Endothelial cell of umbilical vein (primary cell): ENCODE measurements at regions not wholly inside any gene's neighbourhood (a gene's known extent, or its start where the extent isn't known, plus 50 kb on each side); places are given as distances from the start of the nearest gene placed in this dataset.

Experiments
- BruUV-seq: library from RNA; stranded (reverse); fragments of 400-500 nt; replicated peaks from 2 replicates; lab custom pipeline; 2021; lab: Mats Ljungman, UMichigan
- CTCF ChIA-PET: fragments of 300-600, 350-600 bp; sonication (Branson Sonifier 250); formaldehyde crosslinking; loops from one replicate; lab custom pipeline; 2021; ENCODE audit warnings: antibody characterized with exemption, inconsistent platforms; lab: Charles Lee
- POLR2A ChIA-PET: fragments of 300-600, 350-600 bp; sonication (Branson Sonifier 250); formaldehyde crosslinking; loops from one replicate; lab custom pipeline; 2021; ENCODE audit warnings: antibody characterized with exemption, inconsistent platforms; lab: Charles Lee
- DNase-seq: peaks from one replicate; pipeline ENCODE4 v3.0.0-alpha.2; 2011; ENCODE audit warnings: low read depth, low spot score
- FAIRE-seq: peaks from 2 replicates; lab custom pipeline; 2011; peaks lifted over from hg19 to GRCh38; lab: Jason Lieb, UNC
- H2AFZ ChIP-seq: 2 replicates; pipeline ENCODE4 v1.6.0; 2012; ENCODE audit warnings: low read depth, low read length, control low read depth, inconsistent platforms
- H3K27ac ChIP-seq: 2 replicates; pipeline ENCODE4 v1.5.1; 2011; ENCODE audit warnings: low read depth, mild to moderate bottlenecking, control low read depth, low read length, moderate library complexity; ENCODE audit not compliant: insufficient read depth
- H3K27me3 ChIP-seq, 2 experiments: 2 replicates each; pipeline versions ENCODE4 v1.6.0 to v1.6.1; 2011; ENCODE audit warnings: low read length in 2 of 2, mixed read lengths in 1 of 2; ENCODE audit not compliant: control insufficient read depth in 2 of 2, insufficient read depth in 2 of 2
- H3K36me3 ChIP-seq, 2 experiments: 2 replicates in 1 of 2; 3 replicates in 1 of 2; pipeline ENCODE4 v1.5.1; 2011; ENCODE audit warnings: low read length in 2 of 2, mild to moderate bottlenecking in 1 of 2, moderate library complexity in 1 of 2; ENCODE audit not compliant: control insufficient read depth in 2 of 2, insufficient read depth in 2 of 2; ENCODE audit errors: extremely low read depth in 1 of 2
- H3K4me1 ChIP-seq: 3 replicates; pipeline ENCODE4 v1.5.1; 2011; ENCODE audit warnings: mild to moderate bottlenecking, low read length; ENCODE audit not compliant: control insufficient read depth, insufficient read depth; ENCODE audit errors: extremely low read depth
- H3K4me2 ChIP-seq: 2 replicates; pipeline ENCODE4 v1.6.1; 2011; ENCODE audit warnings: low read length, control low read depth, mixed read lengths; ENCODE audit not compliant: insufficient read depth
- H3K4me3 ChIP-seq, 3 experiments: fragments of 200-600 bp in 1 of 3; sonication (generic), shearing (Covaris generic) in 1 of 3; replicated peaks in 1 of 3; 2 replicates each; pipeline ENCODE4 v1.5.1; 2011 to 2016; ENCODE audit warnings: control low read depth in 3 of 3, low read length in 3 of 3, mild to moderate bottlenecking in 2 of 3, inconsistent platforms in 1 of 3, low read depth in 1 of 3, moderate library complexity in 1 of 3; ENCODE audit not compliant: insufficient read depth in 1 of 3
- H3K79me2 ChIP-seq: 2 replicates; pipeline ENCODE4 v1.6.0; 2012; ENCODE audit warnings: low read length, inconsistent platforms; ENCODE audit not compliant: control insufficient read depth, insufficient read depth
- H3K9ac ChIP-seq: replicated peaks from 2 replicates; pipeline ENCODE3; 2011; ENCODE audit warnings: low read length, control low read depth; ENCODE audit not compliant: insufficient read depth; ENCODE audit errors: extremely low read depth
- H3K9me1 ChIP-seq: replicated peaks from 3 replicates; pipeline ENCODE4 v1.6.0; 2011; ENCODE audit warnings: mild to moderate bottlenecking, low read length; ENCODE audit not compliant: control insufficient read depth, insufficient read depth; ENCODE audit errors: extremely low read depth
- H3K9me3 ChIP-seq: replicated peaks from 2 replicates; pipeline ENCODE4 v1.5.1; 2012; ENCODE audit warnings: low read length, inconsistent platforms; ENCODE audit not compliant: control insufficient read depth, insufficient read depth
- H4K20me1 ChIP-seq: replicated peaks from 2 replicates; pipeline ENCODE3; 2011; ENCODE audit warnings: mild to moderate bottlenecking, low read length; ENCODE audit not compliant: control insufficient read depth, insufficient read depth; ENCODE audit errors: extremely low read depth
- CTCF ChIP-seq, 2 donors: IDR thresholded peaks; 1 replicate in 1 of 2; 2 replicates in 1 of 2; pipeline ENCODE4 v1.5.1; 2011; ENCODE audit warnings: low read length in 2 of 2, mild to moderate bottlenecking in 2 of 2, moderate library complexity in 2 of 2, control low read depth in 1 of 2, inconsistent platforms in 1 of 2, low read depth in 1 of 2; ENCODE audit not compliant: insufficient read depth in 1 of 2; ENCODE audit errors: extremely low read depth in 1 of 2
- FOS ChIP-seq: IDR thresholded peaks from 2 replicates; pipeline ENCODE4 v1.6.1; 2011; ENCODE audit warnings: mild to moderate bottlenecking, low read length, moderate library complexity, borderline replicate concordance; ENCODE audit not compliant: insufficient read depth
- GATA2 ChIP-seq: IDR thresholded peaks from 2 replicates; pipeline ENCODE4 v1.7.0; 2011; ENCODE audit warnings: low read depth, mild to moderate bottlenecking, moderate library complexity, mixed read lengths, low read length; ENCODE audit not compliant: insufficient read length, insufficient read depth
- MAX ChIP-seq: IDR thresholded peaks from 2 replicates; pipeline ENCODE4 v1.6.1; 2011; ENCODE audit not compliant: insufficient read depth, insufficient read length
- POLR2A ChIP-seq: IDR thresholded peaks from 2 replicates; pipeline ENCODE4 v1.6.1; 2012; ENCODE audit warnings: low read depth, mild to moderate bottlenecking, control low read depth, low read length
- POLR2AphosphoS5 ChIP-seq: IDR thresholded peaks from 2 replicates; pipeline ENCODE4 v1.6.1; 2012; ENCODE audit warnings: low read depth, mild to moderate bottlenecking, control low read depth, low read length, moderate library complexity; ENCODE audit not compliant: insufficient read depth
- dilution Hi-C: fragments of 300-500 bp; cut with MboI; formaldehyde crosslinking; loops from one replicate; pipeline ENCODE4 v1.15.0; 2019; ENCODE audit warnings: low sequenced_read_pairs; ENCODE audit not compliant: extremely low pct_ligation_motif_present
- intact Hi-C: fragments of 100-400 bp; cut with micrococcal nuclease; formaldehyde crosslinking; loops from one replicate; pipeline ENCODE4 v1.10.0; 2022

GRCh38 chr10:44660271-44660670 is 250.9 kb upstream of the TMEM72 start:
- no TSS peak for BruUV-seq

More at GRCh38 chr10:44660271-44660670, 250.9 kb upstream of the TMEM72 start:
- FAIRE-seq (no peak), DNase-seq (no peak)
- H3K4me2 ChIP-seq = no peak overlapping the region
- no peak overlapping the region for H3K27ac ChIP-seq
- ChIA-PET CTCF (no interaction called here), POLR2A (no interaction called here)
- H3K9ac ChIP-seq = no peak overlapping the region
- no peaks in the 10 kb centered on the region for H4K20me1 ChIP-seq
- no peaks in the 10 kb centered on the region for H3K4me1 ChIP-seq
- H3K27me3 ChIP-seq = no peaks in the 10 kb centered on the region
- TF ChIP-seq POLR2AphosphoS5 (no peak), MAX (no peak), GATA2 (no peak), POLR2A (no peak), CTCF (IDR thresholded peaks at IDR 0.05; ENCODE audit: extremely low read depth in 1 of 2, insufficient read depth in 1 of 2, low read depth in 1 of 2, low read length in 2 of 2) (no peak), FOS (no peak)
- H3K4me3 ChIP-seq = no peak overlapping the region
- H3K36me3 ChIP-seq = no peaks in the 10 kb centered on the region
- dilution Hi-C loops = no loop called here
- intact Hi-C loops = no loop called here
- H2AFZ ChIP-seq = no peak overlapping the region
- H3K9me1 ChIP-seq = no peaks in the 10 kb centered on the region
- no peaks in the 10 kb centered on the region for H3K9me3 ChIP-seq
- H3K79me2 ChIP-seq = no peaks in the 10 kb centered on the region
